OCI-LY1 (cell line): ENCODE measurements at regions not wholly inside any gene's neighbourhood (a gene's known extent, or its start where the extent isn't known, plus 50 kb on each side); places are given as distances from the start of the nearest gene placed in this dataset.

ENCODE experiments used
- H2AFZ ChIP-seq: fragments of 200-600 bp; sonication (generic), shearing (Covaris generic); 2 replicates; pipeline ENCODE4 v1.6.0; 2014; ENCODE audit warnings: antibody characterized with exemption, mild to moderate bottlenecking, low read length
- H3F3A ChIP-seq: fragments of 200-600 bp; sonication (generic), shearing (Covaris generic); 2 replicates; pipeline ENCODE4 v1.6.0; 2014; ENCODE audit warnings: mild to moderate bottlenecking, antibody characterized with exemption, low read length, moderate library complexity; ENCODE audit not compliant: insufficient read depth
- H3K27ac ChIP-seq: fragments of 200-600 bp; sonication (generic); 2 replicates; pipeline ENCODE4 v1.5.1; 2014; ENCODE audit warnings: low read length, mixed run types, mild to moderate bottlenecking, low read depth; ENCODE audit not compliant: poor library complexity, severe bottlenecking
- H3K27me3 ChIP-seq: fragments of 200-600 bp; sonication (generic); 2 replicates; pipeline ENCODE4 v1.6.0; 2014; ENCODE audit warnings: antibody characterized with exemption, mild to moderate bottlenecking, low read length, moderate library complexity; ENCODE audit not compliant: insufficient read depth
- H3K36me3 ChIP-seq: fragments of 200-600 bp; sonication (generic); 2 replicates; pipeline ENCODE4 v1.6.1; 2014; ENCODE audit warnings: mild to moderate bottlenecking, antibody characterized with exemption, low read length, moderate library complexity, mixed read lengths; ENCODE audit not compliant: insufficient read depth
- H3K4me1 ChIP-seq: fragments of 200-600 bp; sonication (generic); 2 replicates; pipeline ENCODE4 v1.5.1; 2014; ENCODE audit warnings: mild to moderate bottlenecking, low read length, moderate library complexity; ENCODE audit not compliant: insufficient read depth, severe bottlenecking
- H3K4me2 ChIP-seq: fragments of 200-600 bp; sonication (generic), shearing (Covaris generic); 2 replicates; pipeline ENCODE4 v1.6.1; 2014; ENCODE audit warnings: low read length
- H3K4me3 ChIP-seq: fragments of 200-600 bp; sonication (generic); 2 replicates; pipeline ENCODE4 v1.5.1; 2014; ENCODE audit warnings: low read length, low read depth, mild to moderate bottlenecking, mixed read lengths; ENCODE audit not compliant: poor library complexity, severe bottlenecking
- H3K79me2 ChIP-seq: fragments of 200-600 bp; shearing (Covaris generic); 2 replicates; pipeline ENCODE4 v1.6.1; 2016; ENCODE audit warnings: mixed run types, low read length, mixed read lengths; ENCODE audit not compliant: insufficient read depth
- H3K9ac ChIP-seq: fragments of 200-600 bp; sonication (generic), shearing (Covaris generic); 2 replicates; pipeline ENCODE4 v1.6.1; 2014; ENCODE audit warnings: mild to moderate bottlenecking, low read length, mixed read lengths
- H3K9me2 ChIP-seq: fragments of 200-600 bp; sonication (generic), shearing (Covaris generic); 2 replicates; pipeline ENCODE4 v1.6.1; 2014; ENCODE audit warnings: low read depth, mild to moderate bottlenecking, low read length, mixed read lengths
- H3K9me3 ChIP-seq: fragments of 200-600 bp; shearing (Covaris generic); 2 replicates; pipeline ENCODE4 v1.6.1; 2014; ENCODE audit warnings: low read length, mixed read lengths
- H4K20me1 ChIP-seq: fragments of 200-600 bp; sonication (generic), shearing (Covaris generic); 2 replicates; pipeline ENCODE4 v1.6.0; 2016; ENCODE audit warnings: mild to moderate bottlenecking, low read length; ENCODE audit not compliant: insufficient read depth
- CTCF ChIP-seq: fragments of 200-600 bp; sonication (generic), shearing (Covaris generic); IDR thresholded peaks from 2 replicates; pipeline ENCODE4 v1.5.1; 2017; ENCODE audit warnings: mild to moderate bottlenecking, antibody characterized with exemption, low read length, moderate library complexity, mixed read lengths
- EZH2 ChIP-seq: fragments of 200-600 bp; sonication (generic), shearing (Covaris generic); IDR thresholded peaks from 2 replicates; pipeline ENCODE4 v1.8.0; 2017; ENCODE audit warnings: borderline replicate concordance, mixed run types, mild to moderate bottlenecking, antibody characterized with exemption, low read length, moderate library complexity, mixed read lengths

GRCh38 chr7:29619111-29619510 is 55.5 kb downstream of the PRR15 start:
- Histone ChIP-seq H3K9ac (no peak overlapping the region), H3K9me2 (no peaks in the 10 kb centered on the region), H2AFZ (no peak overlapping the region), H3K36me3 (no peaks in the 10 kb centered on the region), H4K20me1 (no peaks in the 10 kb centered on the region), H3K27ac (no peak overlapping the region), H3K27me3 (no peaks in the 10 kb centered on the region), H3K9me3 (no peaks in the 10 kb centered on the region), H3K4me3 (no peak overlapping the region), H3K79me2 (no peaks in the 10 kb centered on the region), H3F3A (no peaks in the 10 kb centered on the region), H3K4me2 (no peak overlapping the region), H3K4me1 (no peaks in the 10 kb centered on the region)
- TF ChIP-seq EZH2 (no peak), CTCF (no peak)

GRCh38 chr7:29619848-29620555 is 56.4 kb downstream of the PRR15 start:
- Histone ChIP-seq H2AFZ (no peak overlapping the region), H3K4me2 (no peak overlapping the region), H3K27ac (no peak overlapping the region), H3K79me2 (no peaks in the 10 kb centered on the region), H4K20me1 (no peaks in the 10 kb centered on the region), H3F3A (no peaks in the 10 kb centered on the region), H3K36me3 (no peaks in the 10 kb centered on the region), H3K27me3 (no peaks in the 10 kb centered on the region), H3K9me2 (no peaks in the 10 kb centered on the region), H3K9me3 (no peaks in the 10 kb centered on the region), H3K4me1 (no peaks in the 10 kb centered on the region), H3K4me3 (no peak overlapping the region), H3K9ac (no peak overlapping the region)
- no peak for TF ChIP-seq EZH2
- TF ChIP-seq CTCF, result no peak

- no peaks in the 10 kb centered on the region for H3K36me3 ChIP-seq
- H3K79me2 ChIP-seq, result no peaks in the 10 kb centered on the region
- H4K20me1 ChIP-seq, result no peaks in the 10 kb centered on the region
- no peak overlapping the region for H2AFZ ChIP-seq
- H3K4me3 ChIP-seq, result no peak overlapping the region
- H3K9me2 ChIP-seq, result no peaks in the 10 kb centered on the region
- H3F3A ChIP-seq, result no peaks in the 10 kb centered on the region
- H3K9ac ChIP-seq, result no peak overlapping the region
- H3K27ac ChIP-seq, result no peak overlapping the region
- no peaks in the 10 kb centered on the region for H3K27me3 ChIP-seq
- H3K4me1 ChIP-seq, result no peaks in the 10 kb centered on the region
- TF ChIP-seq CTCF, result no peak
- TF ChIP-seq EZH2, result no peak
- H3K9me3 ChIP-seq, result no peaks in the 10 kb centered on the region
- H3K4me2 ChIP-seq, result no peak overlapping the region
These were observed 56.9 kb downstream of the PRR15 start for GRCh38 chr7:29620556-29620930.
